ENCODE measurements at regions not wholly inside any gene's neighbourhood (a gene's known extent, or its start where the extent isn't known, plus 50 kb on each side); places are given as distances from the start of the nearest gene placed in this dataset.
A peak's percentile ranks its signal among the peaks of the same experiment; 100 is the strongest.

DNA sequence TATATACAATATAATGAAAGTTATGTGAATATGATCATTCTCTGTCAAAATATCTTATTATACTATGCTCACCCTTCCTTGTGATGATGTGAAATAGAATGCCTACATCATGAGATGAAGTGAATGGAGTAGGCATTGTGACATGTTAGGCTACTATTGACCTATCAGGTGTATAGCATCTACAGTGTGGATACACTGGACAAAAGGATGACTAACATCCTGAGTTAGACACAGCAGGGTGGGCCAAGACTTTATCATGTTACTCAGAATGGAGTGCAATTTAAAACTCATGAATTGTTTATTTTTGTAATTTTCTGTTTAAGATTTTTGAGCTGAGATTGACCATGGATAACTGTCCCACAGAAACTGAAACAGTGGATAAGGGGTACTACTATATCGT lies 53.4 kb upstream of the NAV3 start:
- no peak for DNase-seq

- no peak for DNase-seq
Measured at GRCh38 chr12:77774761-77775160, 55.9 kb upstream of the NAV3 start.

GRCh38 chr12:77772676-77773298 lies 57.9 kb upstream of the NAV3 start:
- DNase-seq = no peak

DNA sequence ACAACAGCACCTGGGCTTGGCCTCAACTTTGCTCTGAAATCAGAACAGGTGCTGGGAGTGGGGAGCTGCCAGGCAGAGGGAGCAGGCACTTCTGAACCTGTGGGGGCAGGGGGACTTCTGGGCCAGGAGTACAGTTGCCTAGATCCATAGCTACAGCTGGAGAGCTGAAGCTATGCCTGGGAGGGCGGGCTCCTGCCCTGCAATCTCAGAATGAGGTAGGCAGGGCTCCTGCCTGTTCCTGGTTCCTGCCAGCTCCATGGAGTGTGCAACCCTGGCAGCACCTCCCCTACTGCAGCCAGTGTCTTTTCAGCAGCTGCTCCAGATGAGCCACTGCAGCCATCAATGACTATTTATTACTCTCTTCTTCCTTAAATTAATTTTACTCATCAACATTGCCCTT lies 62.1 kb upstream of the NAV3 start:
- DNase-seq = no peak

DNA sequence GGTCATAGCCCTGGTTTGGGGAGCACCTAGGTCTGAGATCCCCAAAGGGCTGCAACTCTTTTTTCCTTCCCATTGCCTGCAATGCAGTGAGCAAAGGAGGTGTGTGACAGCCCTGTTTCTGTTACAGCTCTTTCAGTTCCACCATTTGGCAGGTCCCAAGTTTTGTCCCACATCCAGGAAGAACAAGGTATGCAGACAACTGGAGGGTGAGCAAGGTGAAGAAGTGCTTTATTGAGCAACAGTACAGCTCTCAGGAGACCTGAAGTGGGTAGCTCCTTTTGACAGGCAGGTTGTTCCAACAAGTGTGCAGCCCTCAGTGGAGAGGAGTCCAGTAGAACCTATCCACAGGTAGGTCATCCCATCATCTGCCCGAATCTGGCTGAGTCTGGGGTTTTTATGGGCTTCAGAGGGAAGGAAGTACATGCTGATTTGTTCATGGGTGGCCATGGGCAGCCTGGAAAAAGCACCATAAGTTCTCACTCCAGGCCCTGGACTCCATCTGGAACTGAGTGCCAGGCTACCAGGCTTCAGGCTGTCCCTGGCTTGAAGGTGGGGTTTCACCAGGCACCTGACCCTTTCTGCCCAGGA lies 62.8 kb upstream of the NAV3 start:
- no peak for DNase-seq

- DNase-seq = no peak
Measured at GRCh38 chr12:77767335-77767734, 63.4 kb upstream of the NAV3 start.

- DNase-seq = no peak
Measured at GRCh38 chr12:77766224-77766623, 64.5 kb upstream of the NAV3 start.

GRCh38 chr12:77761286-77761685 lies 69.4 kb upstream of the NAV3 start:
- no peak for DNase-seq

- DNase-seq = no peak
Measured at GRCh38 chr12:77760271-77761025, 70.2 kb upstream of the NAV3 start.

- DNase-seq = no peak
Measured at GRCh38 chr12:77754086-77754485, 76.6 kb upstream of the NAV3 start.

- DNase-seq = no peak
Measured at GRCh38 chr12:77751939-77752338, 78.8 kb upstream of the NAV3 start.

- DNase-seq = no peak
Measured at GRCh38 chr12:77746096-77746495, 84.6 kb upstream of the NAV3 start.

GRCh38 chr12:77745624-77746023 lies 85.1 kb upstream of the NAV3 start:
- no peak for DNase-seq

DNA sequence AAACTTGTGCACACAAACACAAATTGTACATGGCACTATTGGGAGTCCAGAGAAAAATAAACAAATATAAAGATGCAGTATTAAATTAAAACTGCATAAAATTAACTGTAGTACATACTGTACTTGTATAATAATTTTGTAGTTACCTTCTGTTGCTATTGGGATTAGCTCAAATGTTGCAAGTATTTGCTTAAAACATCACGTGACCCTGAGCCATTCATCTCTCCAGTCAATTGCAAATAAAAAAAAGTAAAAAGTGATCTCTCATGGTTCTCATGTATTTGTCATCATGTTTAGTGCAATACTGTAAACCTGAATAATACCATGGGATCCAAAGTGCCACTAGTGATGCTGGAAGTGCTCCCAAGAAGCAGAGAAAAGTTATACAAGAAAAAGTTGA lies 88.1 kb upstream of the NAV3 start:
- DNase-seq = no peak

DNA sequence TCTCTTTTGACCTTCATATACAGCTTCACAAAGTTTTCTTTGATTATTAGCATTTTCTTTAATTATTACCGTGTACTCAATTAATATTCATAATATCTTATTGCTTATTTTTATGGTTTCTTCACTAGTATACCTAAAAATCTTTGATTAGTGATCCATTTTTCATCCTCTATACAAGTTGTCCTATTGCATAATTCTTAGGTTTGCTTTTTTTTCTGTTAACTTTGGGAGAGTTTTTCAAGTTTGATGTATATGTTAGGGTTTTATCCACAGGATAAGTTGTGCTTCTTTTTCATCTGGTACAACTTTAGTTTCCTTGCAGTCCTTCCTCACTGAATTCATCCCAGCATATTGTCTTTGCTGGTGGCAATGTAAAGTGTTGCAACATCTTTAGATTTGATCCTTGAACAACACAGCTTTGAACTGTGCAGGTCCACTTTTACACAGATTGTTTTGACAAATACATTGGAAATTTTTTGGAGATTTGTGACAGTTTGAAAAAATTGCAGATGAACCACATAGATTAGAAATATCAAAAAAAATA lies 88.6 kb upstream of the NAV3 start:
- DNase-seq = no peak

- DNase-seq = no peak
Measured at GRCh38 chr12:77736219-77736965, 94.3 kb upstream of the NAV3 start.

DNA sequence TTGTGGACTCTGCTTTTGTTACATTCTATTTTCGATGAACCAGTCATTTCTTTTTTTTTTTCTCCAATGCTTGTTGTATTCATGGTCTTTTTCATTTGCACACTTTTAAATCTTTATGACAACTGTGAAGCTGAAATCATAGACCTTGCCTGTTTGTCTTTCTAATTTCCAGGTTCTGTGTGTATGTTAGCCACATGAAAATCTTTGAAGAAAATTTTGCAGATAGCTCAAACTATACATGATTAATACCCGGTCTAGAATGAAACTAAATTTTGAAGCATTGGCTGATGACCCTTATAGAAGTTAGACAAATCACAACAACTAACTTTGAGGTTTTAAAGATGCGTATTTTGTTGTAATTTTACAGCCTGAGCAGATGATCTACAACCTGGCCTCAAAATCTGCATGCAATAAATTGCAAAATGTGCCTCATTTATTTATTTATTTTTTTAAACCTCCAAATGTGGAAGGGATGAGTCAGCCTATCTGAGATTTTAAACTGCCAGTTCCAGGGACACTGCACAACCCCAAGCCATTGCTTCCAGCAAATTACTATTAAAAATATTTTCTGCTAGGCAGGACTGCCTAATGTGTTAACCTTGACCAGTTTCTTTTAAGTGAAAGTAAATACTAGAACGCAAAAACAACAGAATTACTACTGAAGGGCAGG lies 96.3 kb upstream of the NAV3 start:
- no peak for DNase-seq

DNA sequence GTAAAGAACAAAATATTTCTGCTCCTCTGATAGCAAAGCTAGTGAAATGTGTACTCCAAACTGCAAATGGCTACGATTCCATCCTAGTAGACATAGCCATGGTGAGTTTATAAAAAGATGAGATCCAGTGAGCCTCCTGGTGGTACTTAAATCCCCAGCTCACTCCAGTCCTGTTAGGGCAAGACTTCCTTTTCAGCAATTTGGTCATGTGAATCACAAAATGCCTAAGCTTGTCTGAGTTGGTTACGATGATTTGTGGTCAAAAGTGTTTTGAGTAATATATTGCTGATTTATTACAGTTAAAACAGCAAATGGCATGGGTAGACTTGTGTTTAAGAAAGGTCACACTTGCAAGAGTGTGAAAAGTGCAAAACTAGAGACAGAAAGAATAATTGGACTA lies 102.7 kb upstream of the NAV3 start:
- no peak for DNase-seq

DNA sequence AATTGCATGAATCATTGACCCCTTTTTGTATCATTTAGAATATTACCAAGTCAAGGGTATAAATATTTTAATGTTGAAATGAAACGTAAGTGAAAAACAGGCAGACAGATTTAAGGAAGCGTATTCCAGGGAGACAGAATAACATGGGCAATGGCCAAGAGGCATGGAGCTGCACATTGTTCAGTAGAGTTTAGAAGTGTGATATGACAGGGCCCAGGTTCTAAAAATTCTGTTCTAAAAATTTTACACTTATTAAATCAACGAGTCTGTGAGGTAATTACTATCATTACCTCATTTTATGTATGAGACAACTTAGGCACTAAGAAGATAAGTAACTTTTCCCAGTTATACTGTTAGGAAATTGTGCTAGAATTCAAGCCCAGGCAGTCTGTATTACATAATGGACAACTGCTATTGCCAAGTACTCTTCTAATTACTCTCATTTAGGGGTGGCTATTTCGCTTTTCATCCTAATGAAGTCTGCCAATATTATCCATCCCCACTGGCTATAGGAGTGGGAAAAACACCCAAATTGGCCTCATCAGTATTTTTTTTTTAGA lies 103.2 kb upstream of the NAV3 start:
- DNase-seq = no peak

GRCh38 chr12:77725611-77726010 lies 105.1 kb upstream of the NAV3 start:
- DNase-seq = no peak

GRCh38 chr12:77724367-77724957 lies 106.2 kb upstream of the NAV3 start:
- DNase-seq = peak; percentile 5

DNA sequence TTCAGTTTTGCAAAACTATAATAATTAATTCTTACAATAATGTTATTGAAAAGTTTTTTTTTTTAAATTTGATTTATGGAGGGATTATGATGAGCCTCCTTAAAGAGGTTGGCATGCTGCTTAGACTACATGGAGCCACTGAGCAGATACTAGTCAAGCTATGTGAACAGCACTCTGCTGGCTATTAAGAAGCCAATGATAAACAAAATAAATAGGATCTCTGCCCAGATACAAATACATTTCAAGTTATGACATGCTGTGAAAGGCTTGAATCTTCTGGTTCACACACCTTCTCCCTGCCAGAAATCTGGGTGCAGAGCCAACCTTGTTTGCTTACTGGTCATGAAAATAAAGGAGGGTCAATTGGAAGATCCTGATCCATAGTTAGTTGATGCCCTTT lies 107.4 kb upstream of the NAV3 start:
- no peak for DNase-seq
